Cerebellar cortex (tissue), 1 donor: ENCODE measurements at regions not wholly inside any gene's neighbourhood (a gene's known extent, or its start where the extent isn't known, plus 50 kb on each side); places are given as distances from the start of the nearest gene placed in this dataset.

Source experiments
- DNase-seq: peaks from one replicate; pipeline ENCODE4 v3.0.0-alpha.2; 2015; ENCODE audit warnings: low spot score

DNA sequence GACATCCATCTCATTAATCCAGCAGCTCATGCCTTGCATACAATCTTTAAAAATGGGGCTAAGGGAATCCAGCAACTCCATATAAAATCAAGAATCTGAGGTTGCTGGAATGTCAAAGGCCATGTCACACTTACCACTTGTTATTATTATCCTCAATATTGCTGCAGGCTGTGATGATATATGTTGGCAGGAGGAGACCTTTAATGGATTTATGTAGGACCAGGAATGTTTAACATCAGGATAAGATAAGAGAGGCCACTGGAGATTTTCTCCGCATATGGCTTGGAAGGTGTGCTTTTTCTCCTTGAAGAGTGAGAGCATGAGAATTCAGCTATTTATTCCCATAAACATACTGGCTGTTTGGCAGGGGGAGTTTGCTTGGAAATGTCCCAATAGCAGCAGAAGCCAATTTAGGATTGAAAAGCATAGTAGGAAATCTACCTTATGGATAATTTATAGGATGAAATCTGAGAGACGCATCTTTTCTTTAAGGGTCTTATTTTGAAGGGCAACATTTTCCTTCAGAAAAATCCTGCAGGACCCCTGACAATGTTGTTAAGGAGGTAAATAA lies 481.4 kb downstream of the AGTPBP1 start:
- no peak for DNase-seq

- peak; percentile 78 for DNase-seq
Observed at GRCh38 chr9:85258823-85259370, 482.9 kb downstream of the AGTPBP1 start.

DNA sequence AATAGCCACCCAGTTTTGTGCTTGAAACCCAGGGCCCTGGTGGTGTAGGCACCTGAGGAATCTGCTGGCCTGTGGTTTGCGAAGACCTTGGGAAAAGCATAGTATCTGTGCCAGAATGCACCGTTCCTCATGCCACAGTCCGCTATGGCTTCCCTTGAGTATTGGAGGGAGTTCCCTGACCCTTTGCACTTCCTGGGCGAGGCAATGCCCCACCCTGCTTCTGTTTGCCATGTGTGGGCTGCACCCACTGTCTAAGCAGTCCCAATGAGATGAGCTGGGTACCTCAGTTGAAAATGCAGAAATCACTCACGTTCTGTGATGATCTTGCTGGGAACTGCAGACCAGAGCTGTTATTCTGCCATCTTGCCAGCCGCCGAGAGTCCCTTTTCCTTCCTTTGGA lies 483.5 kb downstream of the AGTPBP1 start:
- no peak for DNase-seq

GRCh38 chr9:85249313-85249621 lies 492.5 kb downstream of the AGTPBP1 start:
- no peak for DNase-seq

DNA sequence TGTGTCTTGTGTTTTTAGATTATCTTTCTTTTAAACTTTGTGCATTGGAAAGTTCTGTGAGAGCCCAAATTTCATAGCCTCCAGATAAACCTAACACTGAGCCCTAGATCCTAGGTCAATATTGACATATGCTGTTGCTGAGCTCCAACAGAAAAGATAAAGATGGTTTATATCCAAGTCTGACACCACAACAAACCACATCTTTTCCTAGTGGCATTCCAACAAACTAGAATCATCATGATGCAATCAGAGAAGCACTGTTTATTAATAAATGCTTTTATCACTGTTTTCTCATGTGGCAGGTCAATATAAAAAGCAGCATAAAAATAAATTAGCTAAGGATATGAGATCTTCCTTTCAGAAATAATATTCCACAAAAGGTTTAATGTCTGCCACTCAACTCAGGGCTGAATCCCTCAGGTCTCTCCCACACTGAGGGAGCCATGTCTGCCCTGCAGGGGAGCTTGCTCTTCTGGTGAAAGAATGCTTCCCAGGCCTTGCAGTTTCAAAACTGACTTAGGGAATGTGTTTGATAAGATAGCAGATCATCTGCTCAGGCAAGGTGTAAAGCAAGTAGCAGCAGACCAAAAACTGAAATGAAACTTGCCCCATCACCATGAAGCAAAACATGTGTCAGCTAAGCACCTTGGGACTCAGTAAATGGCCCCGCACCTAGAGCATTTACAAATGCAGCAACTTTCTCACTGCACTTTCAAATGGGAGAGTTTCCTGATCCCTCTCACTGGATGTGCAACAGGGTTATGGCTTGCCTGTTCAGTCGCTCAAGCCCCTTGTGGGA lies 493.0 kb downstream of the AGTPBP1 start:
- no peak for DNase-seq

GRCh38 chr9:85246541-85246940 lies 495.2 kb downstream of the AGTPBP1 start:
- no peak for DNase-seq

DNA sequence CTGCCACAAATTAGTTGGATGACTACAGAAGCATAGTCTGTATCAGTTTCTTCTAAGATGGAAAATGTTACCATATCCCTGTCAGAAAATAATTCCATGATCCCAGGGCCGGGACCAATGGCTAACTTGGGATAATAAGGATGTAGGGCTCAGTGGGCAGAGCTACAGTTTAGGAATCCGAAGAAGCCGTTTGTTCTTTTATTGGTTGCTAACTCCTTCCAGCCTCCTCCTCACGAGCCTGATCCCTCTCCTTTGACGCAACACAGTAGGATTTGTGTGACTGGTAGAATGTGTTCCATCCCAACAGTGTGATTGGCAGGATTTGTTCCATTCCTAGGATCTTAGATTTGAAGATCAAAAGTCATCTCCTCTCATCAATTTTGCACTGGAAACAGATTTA lies 496.9 kb downstream of the AGTPBP1 start:
- DNase-seq: no peak

- no peak for DNase-seq
Observed at GRCh38 chr9:85243977-85244376, 497.8 kb downstream of the AGTPBP1 start.

GRCh38 chr9:85237478-85237877 lies 504.3 kb downstream of the AGTPBP1 start:
- DNase-seq: no peak

GRCh38 chr9:85230081-85230480 lies 511.7 kb downstream of the AGTPBP1 start:
- no peak for DNase-seq

- DNase-seq: no peak
Observed at GRCh38 chr9:85228111-85228855, 513.5 kb downstream of the AGTPBP1 start.

- no peak for DNase-seq
Observed at GRCh38 chr9:85225180-85225579, 516.6 kb downstream of the AGTPBP1 start.

DNA sequence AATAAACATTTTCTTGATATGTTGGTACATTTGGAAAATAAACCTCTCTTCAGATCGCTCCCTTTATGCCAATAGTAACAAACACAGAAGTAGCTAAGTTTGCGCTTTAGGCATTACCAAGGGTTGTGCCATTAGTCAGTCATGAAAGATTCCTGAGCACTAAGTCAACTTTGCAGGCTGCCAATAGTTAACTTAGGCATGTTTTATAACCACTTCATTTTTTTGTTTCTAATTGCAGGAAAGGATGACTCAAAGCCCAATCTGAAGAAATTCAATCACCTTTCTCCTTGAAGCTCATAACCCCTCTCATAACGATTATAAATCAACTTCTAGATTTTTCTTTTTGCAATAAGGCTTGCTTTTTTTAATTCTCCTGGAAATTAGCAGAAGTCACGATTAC lies 517.0 kb downstream of the AGTPBP1 start:
- DNase-seq: no peak

DNA sequence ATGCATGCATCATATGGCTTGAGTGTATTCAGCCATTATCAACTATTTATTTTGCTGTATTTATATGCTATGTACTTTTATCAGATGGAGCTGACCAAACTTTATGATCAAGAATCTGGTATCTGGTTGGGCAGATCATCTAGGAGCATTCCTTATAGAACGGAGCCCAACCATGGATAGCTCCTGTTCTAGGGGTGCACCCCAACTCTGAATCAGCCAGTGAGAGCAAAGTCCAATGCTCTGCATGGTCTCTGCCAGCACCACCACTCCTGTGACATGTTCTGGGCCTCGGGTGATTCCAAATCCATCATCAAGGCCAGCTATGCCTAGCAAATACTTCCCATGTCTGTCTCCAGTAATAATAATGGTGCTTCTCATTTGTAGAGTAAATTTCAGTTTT lies 517.5 kb downstream of the AGTPBP1 start:
- no peak for DNase-seq

- DNase-seq: no peak
Observed at GRCh38 chr9:85223506-85224125, 518.1 kb downstream of the AGTPBP1 start.

DNA sequence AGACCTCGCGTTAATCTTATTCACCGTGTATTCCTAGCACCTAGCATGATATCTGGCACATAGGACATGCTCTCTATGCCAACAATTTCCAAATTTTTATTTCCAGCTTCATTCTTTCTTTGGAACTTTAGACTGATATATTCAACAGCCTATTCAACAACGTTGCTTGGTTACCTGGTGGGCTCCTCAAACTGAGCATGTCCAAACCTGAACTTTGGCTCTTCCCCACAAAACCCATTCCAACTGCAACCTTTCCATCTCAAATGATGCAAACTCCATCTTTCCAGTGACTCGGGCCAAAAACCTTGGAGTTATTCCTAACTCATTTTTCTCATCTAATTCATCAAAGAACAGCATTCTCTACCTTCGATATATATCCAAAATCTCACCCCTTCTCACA lies 525.2 kb downstream of the AGTPBP1 start:
- no peak for DNase-seq

DNA sequence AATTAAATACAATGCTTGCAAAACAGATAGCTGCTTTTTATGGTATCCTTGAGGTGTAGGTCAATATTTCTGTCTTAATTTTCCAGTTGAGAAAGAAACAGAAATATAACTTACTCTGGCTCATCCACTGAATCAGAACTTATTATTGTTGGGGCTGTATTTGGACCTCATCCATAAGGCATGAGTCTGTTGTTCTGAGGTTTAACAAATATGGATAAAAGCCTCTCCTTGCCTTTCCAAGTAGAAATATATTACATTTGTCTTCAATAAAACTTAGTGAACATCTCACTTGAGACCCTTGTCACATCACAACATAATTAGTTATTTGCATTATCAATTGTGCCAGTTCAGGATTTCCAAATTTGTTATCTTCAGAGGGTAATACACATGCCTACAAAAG lies 525.8 kb downstream of the AGTPBP1 start:
- DNase-seq: no peak

DNA sequence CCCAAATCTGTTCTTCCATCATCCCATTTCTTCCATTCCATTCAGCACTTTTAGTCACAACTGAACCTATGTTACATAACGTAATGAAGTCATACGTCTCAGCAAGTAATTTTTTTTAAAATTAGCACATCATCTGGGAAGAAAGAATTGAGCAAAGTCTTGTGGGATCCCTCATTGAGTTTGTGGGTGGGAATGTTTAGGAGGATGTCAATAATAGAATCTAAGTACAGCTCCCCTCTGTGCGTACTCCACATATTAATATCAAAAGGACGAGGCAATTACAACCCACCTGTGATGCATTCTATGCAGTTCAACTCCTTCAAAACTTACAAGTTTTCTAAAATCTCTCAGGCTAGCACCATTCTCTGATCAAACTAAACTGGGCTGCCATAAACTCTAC lies 526.3 kb downstream of the AGTPBP1 start:
- no peak for DNase-seq

DNA sequence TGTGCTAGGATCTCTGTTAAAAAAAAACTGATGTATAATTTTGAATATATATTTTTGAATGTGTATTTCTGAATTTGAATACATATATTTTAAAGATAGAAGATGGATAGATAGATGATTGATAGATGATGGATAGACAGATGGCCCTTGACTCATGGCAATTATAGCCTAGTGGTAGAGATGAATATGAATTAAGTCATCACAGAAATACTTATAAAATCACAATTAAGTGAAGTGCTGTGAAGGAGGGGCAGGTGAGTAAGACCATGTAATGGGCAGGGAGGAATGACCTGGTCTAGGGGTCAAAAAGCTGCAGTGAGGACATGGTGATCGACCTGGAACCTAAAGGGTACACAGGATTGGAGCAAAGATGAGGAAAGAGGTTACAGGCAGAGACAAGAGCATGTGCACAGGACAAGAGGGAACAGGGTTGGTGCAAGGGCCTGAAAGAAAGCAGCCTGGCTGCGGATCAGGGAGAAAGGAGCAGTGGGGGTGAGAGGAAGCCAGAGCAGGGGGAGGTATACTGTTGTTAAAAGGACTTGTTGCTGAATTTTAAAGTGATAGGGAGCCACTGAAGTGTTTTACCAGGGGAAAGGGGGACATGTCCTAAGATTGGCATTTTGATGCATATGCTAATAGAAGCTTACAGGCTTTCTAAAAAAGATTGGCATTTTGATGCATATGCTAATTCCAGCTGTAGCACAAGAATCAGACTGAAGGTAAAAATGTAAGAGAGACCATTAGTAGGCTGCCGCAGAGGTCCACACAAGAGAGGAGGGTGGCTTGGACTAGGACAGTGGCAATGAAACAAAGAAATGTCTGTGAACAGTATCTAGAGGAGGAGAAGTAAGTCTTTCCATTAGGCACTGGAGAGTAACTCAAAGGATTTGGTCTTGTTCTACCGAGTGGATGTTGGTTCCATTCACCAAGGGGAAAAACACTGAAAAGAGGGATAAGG lies 527.8 kb downstream of the AGTPBP1 start:
- no peak for DNase-seq

GRCh38 chr9:85212887-85213286 lies 528.9 kb downstream of the AGTPBP1 start:
- no peak for DNase-seq

DNA sequence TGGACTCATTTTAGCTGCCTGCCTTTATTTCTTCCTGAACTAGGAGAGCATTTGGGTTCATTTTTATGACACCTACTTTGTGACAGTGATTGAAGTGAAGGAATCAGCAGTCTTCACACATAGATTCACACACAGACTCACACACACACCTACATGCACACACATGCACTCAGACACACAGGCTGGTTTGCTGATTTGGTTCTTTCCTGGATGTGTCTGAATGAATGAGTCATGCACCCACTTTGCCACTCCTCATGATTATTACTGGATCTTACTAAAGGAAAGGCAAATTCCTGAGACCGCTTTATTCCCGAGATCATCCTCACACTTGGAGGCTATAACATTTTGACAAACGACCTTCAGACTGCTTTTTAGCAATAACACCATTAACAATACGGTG lies 529.5 kb downstream of the AGTPBP1 start:
- DNase-seq: no peak
